ENCODE measurements at regions not wholly inside any gene's neighbourhood (a gene's known extent, or its start where the extent isn't known, plus 50 kb on each side); places are given as distances from the start of the nearest gene placed in this dataset.

GRCh38 chr9:99305820-99306811 is 84.0 kb downstream of the SEC61B start:
- TF ChIP-seq POLR2A (IDR thresholded peaks at IDR 0.05; ENCODE audit: low read depth, low read length), result no peak
- TF ChIP-seq POLR2AphosphoS5 (IDR thresholded peaks at IDR 0.05; ENCODE audit: low read depth, low read length), result no peak
- TF ChIP-seq TAF1 (IDR thresholded peaks at IDR 0.05; ENCODE audit: borderline replicate concordance, low read depth, low read length), result no peak
